Activated CD4-positive, alpha-beta T cell treated with anti-CD3 and anti-CD28 coated beads for 1 hour (primary cell): ENCODE measurements at regions not wholly inside any gene's neighbourhood (a gene's known extent, or its start where the extent isn't known, plus 50 kb on each side); places are given as distances from the start of the nearest gene placed in this dataset.
A peak's percentile ranks its signal among the peaks of the same experiment; 100 is the strongest.

Experiments
- DNase-seq: peaks from one replicate; pipeline ENCODE4 v3.0.0-alpha.2; 2020

GRCh38 chrX:39307488-39307887, 506.2 kb downstream of the MID1IP1 start:
- no peak for DNase-seq

- DNase-seq, result no peak
These were observed 506.9 kb downstream of the MID1IP1 start for GRCh38 chrX:39308126-39308525.

- peak; percentile 34 for DNase-seq
These were observed 507.9 kb downstream of the MID1IP1 start for GRCh38 chrX:39309018-39309635.

- DNase-seq, result peak; percentile 26
These were observed 508.5 kb downstream of the MID1IP1 start for GRCh38 chrX:39309721-39310152.

- no peak for DNase-seq
These were observed 509.6 kb downstream of the MID1IP1 start for GRCh38 chrX:39310891-39311290.

GRCh38 chrX:39311646-39312045, 510.4 kb downstream of the MID1IP1 start:
- DNase-seq, result no peak

GRCh38 chrX:39313146-39313545, 511.9 kb downstream of the MID1IP1 start:
- no peak for DNase-seq

- no peak for DNase-seq
These were observed 517.5 kb downstream of the MID1IP1 start for GRCh38 chrX:39318506-39319343.

GRCh38 chrX:39320165-39320564, 518.9 kb downstream of the MID1IP1 start:
- DNase-seq, result no peak

- no peak for DNase-seq
These were observed 521.2 kb downstream of the MID1IP1 start for GRCh38 chrX:39322496-39322895.

GRCh38 chrX:39324233-39324930, 523.1 kb downstream of the MID1IP1 start:
- DNase-seq, result no peak

GRCh38 chrX:39327255-39327654, 526.0 kb downstream of the MID1IP1 start:
- DNase-seq, result peak; percentile 34

- no peak for DNase-seq
These were observed 526.4 kb downstream of the MID1IP1 start for GRCh38 chrX:39327705-39328104.

GRCh38 chrX:39328661-39329060, 527.4 kb downstream of the MID1IP1 start:
- no peak for DNase-seq

GRCh38 chrX:39331082-39331704, 529.9 kb downstream of the MID1IP1 start:
- DNase-seq, result no peak

GRCh38 chrX:39333451-39333850, 532.2 kb downstream of the MID1IP1 start:
- no peak for DNase-seq

- no peak for DNase-seq
These were observed 534.4 kb downstream of the MID1IP1 start for GRCh38 chrX:39335513-39336235.

- DNase-seq, result no peak
These were observed 535.5 kb downstream of the MID1IP1 start for GRCh38 chrX:39336671-39337311.

- no peak for DNase-seq
These were observed 536.2 kb downstream of the MID1IP1 start for GRCh38 chrX:39337451-39337850.

GRCh38 chrX:39338583-39338982, 537.3 kb downstream of the MID1IP1 start:
- DNase-seq, result no peak

- DNase-seq, result no peak
These were observed 555.0 kb downstream of the MID1IP1 start for GRCh38 chrX:39356119-39356807.
